Kasumi-1 (cell line): ENCODE measurements at regions not wholly inside any gene's neighbourhood (a gene's known extent, or its start where the extent isn't known, plus 50 kb on each side); places are given as distances from the start of the nearest gene placed in this dataset.

ENCODE experiments used
- DNase-seq, 2 experiments: peaks; one replicate each; lab custom pipeline; 2025; lab: John Stamatoyannopoulos, UW

GRCh38 chr12:77572371-77572770 lies 258.3 kb upstream of the NAV3 start:
- DNase-seq, result no peak

GRCh38 chr12:77571768-77572167 lies 258.9 kb upstream of the NAV3 start:
- DNase-seq, result no peak

GRCh38 chr12:77571127-77571526 lies 259.6 kb upstream of the NAV3 start:
- DNase-seq, result no peak

DNA sequence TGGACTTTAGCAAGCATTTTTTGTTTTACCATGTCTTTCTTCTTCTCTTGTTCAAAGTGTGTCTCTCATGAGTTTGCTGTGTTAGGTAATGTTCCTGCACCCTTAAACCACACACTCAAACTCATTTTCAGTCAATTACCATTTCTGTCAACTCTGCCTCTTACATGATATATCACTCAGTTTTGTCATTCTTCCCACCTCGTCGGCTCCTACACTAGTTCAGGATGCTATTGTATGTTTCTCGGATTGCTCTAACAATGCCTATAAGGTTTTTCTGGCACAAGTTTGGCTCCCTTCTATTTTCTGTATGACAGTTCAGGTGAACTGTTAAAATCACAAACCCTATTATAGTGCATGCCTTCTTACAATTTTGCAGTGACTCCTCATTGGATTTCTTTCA lies 260.8 kb upstream of the NAV3 start:
- no peak for DNase-seq

GRCh38 chr12:77560714-77561113 lies 270.0 kb upstream of the NAV3 start:
- no peak for DNase-seq

DNA sequence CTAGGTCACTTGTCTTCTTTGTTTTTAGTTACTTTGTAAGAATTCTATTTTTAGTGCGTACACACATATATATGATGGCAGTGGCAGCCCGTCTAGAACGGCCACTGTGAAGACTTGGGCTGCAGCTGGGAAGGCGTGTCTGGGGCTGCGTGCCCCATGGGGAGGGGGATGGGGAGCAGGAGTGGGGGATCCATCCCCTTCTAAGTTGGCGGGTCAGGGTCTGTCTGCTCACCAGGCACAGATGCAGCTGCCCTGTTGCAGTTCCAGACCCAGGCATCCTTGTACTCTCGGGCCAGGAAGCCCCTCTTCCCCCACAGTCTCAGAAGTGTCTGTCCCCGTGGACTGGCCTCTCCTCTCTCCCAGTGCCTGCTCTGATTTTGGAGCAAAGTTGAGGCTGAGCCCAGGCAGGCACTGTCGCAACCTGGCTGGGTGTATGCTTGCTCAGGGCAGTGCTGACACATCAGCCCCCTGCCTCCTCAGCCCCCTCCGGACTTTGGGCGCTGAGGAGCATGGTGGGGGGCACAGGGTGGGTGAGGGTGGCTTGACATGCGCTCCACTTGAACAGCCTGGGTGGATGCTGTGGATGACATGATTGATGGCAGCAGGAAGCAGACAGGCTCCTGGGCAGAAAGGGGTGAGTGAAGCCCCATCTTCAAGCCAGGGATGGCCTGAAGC lies 271.2 kb upstream of the NAV3 start:
- no peak for DNase-seq

DNA sequence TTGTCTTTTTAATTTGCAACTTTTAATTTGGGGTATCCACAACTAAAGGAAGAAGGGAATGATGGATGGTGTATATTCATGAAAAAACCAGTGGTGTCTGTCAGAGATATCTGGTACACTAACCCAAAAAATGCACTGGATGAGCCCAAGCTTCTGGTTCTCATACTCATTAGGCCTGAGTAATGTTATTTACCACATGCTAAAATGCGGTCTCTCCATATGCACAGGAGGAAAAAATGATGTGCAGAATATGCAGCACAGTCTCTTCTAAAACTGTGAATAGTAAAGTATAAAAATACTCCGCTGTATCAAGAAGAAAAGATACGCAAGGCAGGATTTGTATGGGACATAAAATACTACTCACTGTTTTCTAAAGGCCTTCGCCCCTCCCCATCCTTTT lies 275.6 kb upstream of the NAV3 start:
- no peak for DNase-seq

- DNase-seq, result no peak
Measured at GRCh38 chr12:77553976-77554619, 276.6 kb upstream of the NAV3 start.

DNA sequence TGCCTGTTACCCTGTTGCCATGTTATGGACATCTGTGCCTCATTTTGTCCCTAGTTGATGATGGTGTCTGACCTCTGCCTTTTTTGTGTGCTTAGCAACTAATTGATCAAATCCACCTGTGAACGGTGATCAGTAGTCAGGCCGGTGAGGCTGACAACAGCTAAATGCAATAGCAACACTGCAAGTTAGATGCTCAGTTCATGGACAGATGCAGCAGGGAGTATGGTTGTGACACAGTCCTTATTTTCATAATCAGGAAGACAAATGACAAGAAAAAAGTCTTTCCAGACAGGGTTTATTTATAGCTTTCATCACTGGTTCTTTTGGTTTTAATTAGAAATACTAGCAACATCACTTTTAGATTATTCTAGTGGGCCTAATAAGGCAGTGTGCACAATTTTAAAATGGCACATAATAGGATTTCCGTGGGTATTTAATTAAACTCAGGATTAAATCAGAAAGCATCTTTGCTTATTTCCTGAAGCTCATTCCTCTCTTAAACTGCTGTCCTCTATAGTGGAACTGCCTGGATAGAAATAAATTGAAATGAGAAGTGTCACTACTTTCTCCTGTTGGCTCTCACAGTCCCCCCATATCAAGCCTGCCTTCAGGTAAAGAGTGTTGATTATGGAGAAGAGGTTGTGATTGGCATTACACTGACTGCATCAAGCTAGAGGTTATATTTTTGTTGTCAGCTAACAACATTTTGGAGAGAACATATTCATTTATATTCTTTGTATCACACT lies 281.1 kb upstream of the NAV3 start:
- DNase-seq, result no peak

- DNase-seq, result no peak
Measured at GRCh38 chr12:77548797-77549196, 281.9 kb upstream of the NAV3 start.

DNA sequence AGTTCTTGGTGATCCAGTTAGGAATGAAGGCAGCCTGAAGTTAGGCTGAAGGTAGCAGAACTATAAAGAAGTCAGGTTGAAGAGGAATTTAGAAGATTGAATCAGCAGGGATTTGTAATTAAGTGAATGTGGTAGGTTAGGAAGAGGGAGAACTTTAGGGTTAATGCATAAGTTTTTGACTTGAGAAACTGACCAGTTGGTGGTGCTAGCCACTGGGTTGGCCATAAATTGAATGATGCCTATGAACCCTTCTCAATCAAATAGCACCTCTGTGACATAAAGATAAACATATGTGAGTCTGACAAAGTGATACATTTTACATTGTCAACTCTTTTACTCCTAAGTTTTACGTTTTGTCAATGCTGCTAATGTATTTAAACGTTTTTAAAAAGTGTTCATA lies 290.6 kb upstream of the NAV3 start:
- no peak for DNase-seq

GRCh38 chr12:77537663-77538062 lies 293.0 kb upstream of the NAV3 start:
- no peak for DNase-seq

GRCh38 chr12:77535734-77536133 lies 295.0 kb upstream of the NAV3 start:
- DNase-seq, result no peak

DNA sequence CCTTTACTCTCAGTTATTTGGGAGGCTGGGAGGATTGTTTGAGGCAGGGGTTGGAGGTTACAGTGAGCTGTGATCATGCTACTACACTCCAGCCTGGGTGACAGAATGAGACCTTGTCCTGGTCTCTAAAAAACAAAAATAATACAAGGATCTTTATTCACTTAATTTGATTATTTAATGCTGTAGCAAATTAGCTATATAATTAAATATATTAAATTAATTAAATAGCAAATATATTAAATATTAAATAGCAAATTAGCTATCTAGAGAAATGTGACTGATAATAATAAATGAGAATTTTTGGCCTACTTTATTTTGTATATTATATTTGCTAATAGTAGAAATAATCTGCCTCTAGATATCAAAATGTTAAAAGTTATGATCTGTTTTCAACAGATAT lies 298.8 kb upstream of the NAV3 start:
- DNase-seq, result no peak

DNA sequence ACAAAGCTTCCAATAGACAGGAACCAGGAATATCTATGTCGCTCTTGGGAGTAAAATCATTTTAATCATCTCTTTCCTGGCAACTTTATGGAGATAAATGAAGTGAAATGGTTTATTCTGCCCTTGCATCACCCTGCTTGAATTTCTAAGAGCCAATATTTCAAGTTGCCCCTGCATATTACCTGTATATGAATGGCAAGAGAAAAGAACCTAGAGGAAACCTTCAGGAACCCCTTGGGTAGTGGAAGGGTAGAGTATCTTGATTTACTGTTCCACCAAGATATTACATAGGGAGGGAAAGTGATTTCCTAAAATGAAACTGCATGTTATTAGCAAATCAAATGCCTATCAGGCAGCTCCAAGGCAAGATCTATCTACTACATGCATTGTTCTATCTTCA lies 308.4 kb upstream of the NAV3 start:
- DNase-seq, result no peak

GRCh38 chr12:77521508-77522115 lies 309.1 kb upstream of the NAV3 start:
- no peak for DNase-seq

DNA sequence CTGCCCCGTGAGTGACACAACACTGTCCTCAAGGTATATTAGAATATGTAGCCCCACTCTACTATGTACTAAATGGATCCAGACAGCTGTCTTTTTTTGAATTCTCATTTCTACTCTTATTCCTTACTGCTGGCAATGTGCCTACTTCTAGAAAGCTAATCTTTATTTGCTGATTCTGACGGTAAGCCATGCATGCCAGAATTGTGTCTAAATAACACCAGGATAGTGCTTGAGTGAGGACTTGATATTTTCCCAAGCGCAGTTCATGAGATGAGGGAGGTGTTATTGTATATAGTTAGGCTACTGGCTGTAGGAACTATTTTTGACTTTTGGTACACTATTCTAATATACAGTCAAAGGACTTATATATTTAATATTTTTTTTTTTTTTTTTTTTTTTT lies 316.2 kb upstream of the NAV3 start:
- DNase-seq, result no peak

GRCh38 chr12:77510985-77511384 lies 319.7 kb upstream of the NAV3 start:
- DNase-seq, result no peak

GRCh38 chr12:77504466-77504865 lies 326.2 kb upstream of the NAV3 start:
- no peak for DNase-seq

- DNase-seq, result no peak
Measured at GRCh38 chr12:77500089-77500488, 330.6 kb upstream of the NAV3 start.

GRCh38 chr12:77497647-77498046 lies 333.0 kb upstream of the NAV3 start:
- DNase-seq, result no peak

GRCh38 chr12:77496714-77497113 lies 334.0 kb upstream of the NAV3 start:
- no peak for DNase-seq

GRCh38 chr12:77494296-77494695 lies 336.4 kb upstream of the NAV3 start:
- DNase-seq, result no peak
